GM18511 (cell line): ENCODE measurements at regions not wholly inside any gene's neighbourhood (a gene's known extent, or its start where the extent isn't known, plus 50 kb on each side); places are given as distances from the start of the nearest gene placed in this dataset.

Experiments used
- ATAC-seq: cut with Tn5 transposase; IDR thresholded peaks from one replicate; pipeline ENCODE4 v1.9.1; 2021; ENCODE audit warnings: mild to moderate bottlenecking, moderate library complexity; ENCODE audit not compliant: unreplicated experiment

DNA sequence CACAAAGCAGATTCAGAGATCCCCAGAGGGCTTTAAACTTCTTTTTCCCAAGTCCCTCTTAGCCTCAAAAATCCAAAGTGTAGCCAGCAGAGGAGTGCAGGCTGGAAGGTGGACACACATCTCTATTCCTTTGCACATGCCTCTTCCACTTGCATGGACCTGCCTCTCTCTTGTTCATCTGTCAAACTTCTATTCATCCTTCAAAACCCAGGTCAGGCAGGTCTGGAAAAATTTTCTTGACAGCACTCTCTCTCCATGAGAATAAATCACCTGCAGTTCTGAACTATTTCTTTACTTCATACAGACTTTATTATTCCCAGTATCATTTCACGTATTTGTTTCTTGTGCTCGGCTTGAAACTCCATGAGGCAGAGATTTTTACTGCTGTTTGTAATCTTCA, 127.5 kb downstream of the SS18 start:
- no peak for ATAC-seq

- ATAC-seq = no peak
These were observed 128.2 kb downstream of the SS18 start for GRCh38 chr18:25962176-25962575.

DNA sequence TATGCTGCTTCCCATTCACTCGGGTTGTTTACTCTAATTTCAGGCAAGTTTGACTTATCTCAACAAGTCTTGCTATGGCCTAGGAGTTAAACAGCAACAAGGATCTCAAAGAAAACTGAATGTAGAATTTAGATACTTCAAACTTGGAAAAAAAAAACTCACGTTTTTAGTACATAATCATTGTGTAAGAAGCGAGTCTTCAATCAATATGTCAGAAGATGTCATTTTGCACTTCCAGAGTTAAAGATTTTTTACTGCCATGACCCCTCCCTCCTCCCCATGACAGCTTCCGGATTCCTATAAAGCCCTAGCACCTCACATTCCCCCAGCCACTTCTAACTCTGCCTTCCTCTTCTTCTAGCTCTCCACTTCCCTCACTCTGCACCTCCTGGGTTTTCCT, 133.4 kb downstream of the SS18 start:
- ATAC-seq = no peak

DNA sequence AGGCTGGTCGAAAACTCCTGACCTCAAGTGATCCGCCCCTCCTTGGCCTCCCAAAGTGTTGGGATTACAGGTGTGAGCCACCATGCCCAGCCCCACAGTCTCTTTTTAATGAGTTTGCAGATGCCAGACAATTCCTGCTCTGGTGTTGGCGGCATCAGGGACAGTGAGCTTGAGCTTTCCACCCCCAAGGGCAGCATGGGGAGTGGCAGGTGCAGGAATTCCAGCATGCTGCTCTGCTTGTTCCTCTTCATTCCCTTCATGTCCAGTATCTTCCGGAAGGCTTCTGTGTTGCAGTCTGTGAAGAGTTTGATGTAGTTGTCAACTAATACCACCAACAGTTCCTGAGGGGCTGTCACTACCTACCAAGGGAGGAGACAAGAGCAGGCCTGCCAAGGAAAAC, 137.3 kb downstream of the SS18 start:
- ATAC-seq = no peak

DNA sequence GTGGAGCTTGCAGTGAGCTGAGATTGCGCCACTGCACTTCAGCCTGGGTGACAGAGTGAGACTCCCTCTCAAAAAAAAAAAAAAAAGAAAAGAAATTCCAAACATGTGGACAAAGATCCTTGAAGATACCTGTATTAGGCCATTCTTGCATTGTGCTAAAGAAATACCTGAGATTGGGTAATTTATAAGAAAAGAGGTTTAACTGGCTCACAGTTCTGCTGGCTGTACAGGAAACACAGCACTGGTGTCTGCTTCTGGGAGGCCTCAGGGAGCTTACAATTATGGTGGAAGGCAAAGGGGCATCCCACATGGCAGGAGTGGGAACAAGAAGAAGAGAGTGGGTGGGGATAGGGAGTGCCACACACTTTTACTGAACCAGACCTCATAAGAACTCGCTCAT, 140.1 kb downstream of the SS18 start:
- no peak for ATAC-seq

DNA sequence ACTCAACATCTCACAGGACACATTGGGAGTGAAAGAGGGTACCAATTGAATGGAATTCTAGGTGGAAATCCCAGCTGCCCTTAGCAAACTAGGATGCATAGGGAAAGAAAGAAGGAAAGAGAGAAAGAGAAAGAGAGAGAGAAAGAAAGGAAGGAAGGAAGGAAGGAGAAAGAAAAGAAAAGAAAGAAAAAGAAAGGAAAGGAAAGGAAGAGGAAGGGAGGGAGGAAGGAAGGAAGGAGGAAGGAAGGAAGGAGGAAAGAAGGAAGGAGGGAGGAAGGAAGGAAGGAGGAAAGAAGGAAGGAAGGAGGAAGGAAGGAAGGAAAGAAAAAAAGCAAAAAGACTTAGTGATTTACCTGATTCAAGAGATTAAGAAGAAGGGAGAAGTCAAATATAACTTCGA, 143.9 kb downstream of the SS18 start:
- ATAC-seq = no peak

DNA sequence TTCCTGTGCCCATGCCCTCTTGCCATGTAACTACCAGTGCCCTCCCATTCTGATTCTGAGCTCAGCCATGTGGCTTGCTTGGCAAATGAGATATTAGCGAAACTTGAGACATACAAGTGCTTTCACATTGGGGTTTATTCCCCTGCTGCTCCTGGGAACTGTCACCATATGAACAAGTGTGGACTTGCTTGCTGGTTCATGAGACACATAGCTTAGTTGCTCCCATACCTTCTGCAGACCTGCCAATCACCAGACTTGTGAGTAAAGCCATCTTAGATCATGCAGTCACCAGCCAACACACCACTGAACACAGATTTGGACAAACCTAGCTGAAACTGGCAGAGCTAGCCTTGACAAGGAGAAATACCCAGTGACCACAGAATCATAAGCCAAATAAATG, 155.1 kb downstream of the SS18 start:
- peak; percentile 50 for ATAC-seq

DNA sequence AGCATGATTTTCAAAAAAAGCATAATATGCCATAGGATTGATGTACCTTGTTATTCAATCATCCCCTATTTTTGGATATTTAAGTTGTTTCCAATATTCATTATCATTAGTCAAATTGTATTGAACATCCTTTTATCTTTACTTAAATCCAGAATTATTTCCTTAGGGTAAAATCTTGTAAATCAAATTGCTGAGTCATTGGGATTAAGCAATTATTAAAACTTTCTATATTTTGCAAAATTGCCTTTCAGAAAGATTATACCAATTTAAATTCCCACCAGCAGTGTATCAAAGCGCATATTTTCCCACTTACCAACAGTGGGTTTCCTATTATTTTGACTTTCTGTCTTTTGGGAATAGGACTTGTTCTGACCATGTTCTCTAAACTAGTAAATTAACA, 159.3 kb downstream of the SS18 start:
- no peak for ATAC-seq

DNA sequence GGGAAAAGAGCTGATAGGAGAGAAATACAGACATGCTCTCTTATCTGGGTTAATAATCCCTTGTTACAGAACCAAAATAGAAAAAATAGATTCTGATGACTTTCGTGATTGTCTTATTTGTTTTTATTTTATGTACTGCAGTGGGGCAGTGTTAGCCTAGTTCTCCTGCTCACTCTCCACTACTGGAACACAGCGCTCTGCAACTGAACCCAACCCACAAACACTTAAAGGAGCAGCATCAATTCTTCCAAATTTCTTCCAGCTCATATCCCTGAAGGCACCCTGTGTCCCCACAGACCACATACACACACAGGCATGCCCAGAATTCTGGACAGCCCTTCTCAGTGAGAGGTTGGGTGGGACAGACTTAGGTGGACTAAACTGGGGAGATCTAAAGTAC, 160.6 kb downstream of the SS18 start:
- ATAC-seq = no peak

- peak; percentile 49 for ATAC-seq
These were observed 162.6 kb downstream of the SS18 start for GRCh38 chr18:25927830-25928229.

GRCh38 chr18:25923193-25923592, 167.2 kb downstream of the SS18 start:
- no peak for ATAC-seq

- ATAC-seq = peak; percentile 79
These were observed 168.6 kb downstream of the SS18 start for GRCh38 chr18:25921677-25922421.

DNA sequence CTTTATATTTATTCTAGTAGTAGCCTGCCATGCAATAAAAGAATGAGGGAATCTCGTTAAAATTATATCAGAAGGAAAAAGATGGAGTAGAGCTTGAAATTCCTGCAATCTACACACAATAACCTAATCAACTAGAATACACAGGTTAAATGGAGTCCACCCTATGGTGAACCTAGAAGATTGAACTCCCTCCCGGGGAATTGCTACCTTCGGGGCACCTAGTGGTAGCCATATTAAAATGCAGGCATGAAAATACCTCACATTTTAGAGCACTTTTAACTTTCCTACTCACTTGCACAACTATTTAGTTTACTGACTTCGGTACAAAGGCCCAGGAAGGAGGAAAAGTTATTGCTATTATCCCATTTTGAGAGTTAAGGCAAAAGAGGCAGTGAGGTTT, 174.5 kb downstream of the SS18 start:
- ATAC-seq = no peak

DNA sequence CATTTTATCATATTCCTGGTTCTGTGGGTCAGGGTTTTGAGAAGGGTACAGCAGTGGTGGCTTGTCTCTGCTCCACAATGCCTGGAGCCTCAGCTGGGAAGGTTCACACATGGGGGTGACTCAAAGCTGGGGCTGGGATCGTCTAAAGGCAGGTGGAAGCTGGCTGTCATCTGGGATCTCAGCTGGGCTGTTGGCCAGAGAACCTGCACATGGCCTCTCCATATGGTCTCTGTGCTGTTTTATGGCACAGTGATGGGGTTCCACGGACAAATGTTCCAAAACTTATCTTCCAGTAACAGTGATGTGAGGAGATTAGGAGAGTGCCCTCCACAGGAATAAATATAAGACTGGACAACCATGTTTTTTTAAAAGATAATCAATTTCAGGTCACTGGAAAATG, 191.4 kb downstream of the SS18 start:
- ATAC-seq = no peak

DNA sequence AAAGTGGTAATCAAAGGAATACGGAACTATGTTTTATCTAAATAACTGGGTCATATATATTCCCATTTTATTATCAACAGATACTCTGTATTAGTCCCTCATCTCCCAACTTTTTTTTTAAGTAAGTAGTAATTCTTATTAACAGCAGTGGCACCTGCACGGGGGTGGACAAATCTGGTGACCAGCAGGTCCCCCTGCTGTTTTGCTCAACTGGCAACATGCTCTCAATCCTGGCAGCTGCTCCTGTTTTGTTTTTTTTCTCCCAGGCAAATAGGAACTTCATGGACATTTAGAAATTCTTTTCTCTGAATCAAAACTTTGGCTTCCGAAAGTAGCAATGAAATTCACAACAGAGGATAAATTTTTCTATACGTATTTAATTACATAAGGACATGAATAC, 193.5 kb downstream of the SS18 start:
- no peak for ATAC-seq

GRCh38 chr18:25896178-25896780, 194.1 kb downstream of the SS18 start:
- peak; percentile 88 for ATAC-seq

- ATAC-seq = peak; percentile 61
These were observed 194.9 kb downstream of the SS18 start for GRCh38 chr18:25895518-25895917.

GRCh38 chr18:25886283-25886682, 204.1 kb downstream of the SS18 start:
- no peak for ATAC-seq

GRCh38 chr18:25883091-25883490, 207.3 kb downstream of the SS18 start:
- ATAC-seq = no peak

- no peak for ATAC-seq
These were observed 209.3 kb downstream of the SS18 start for GRCh38 chr18:25881149-25881548.

GRCh38 chr18:25880441-25880840, 210.0 kb downstream of the SS18 start:
- ATAC-seq = no peak

DNA sequence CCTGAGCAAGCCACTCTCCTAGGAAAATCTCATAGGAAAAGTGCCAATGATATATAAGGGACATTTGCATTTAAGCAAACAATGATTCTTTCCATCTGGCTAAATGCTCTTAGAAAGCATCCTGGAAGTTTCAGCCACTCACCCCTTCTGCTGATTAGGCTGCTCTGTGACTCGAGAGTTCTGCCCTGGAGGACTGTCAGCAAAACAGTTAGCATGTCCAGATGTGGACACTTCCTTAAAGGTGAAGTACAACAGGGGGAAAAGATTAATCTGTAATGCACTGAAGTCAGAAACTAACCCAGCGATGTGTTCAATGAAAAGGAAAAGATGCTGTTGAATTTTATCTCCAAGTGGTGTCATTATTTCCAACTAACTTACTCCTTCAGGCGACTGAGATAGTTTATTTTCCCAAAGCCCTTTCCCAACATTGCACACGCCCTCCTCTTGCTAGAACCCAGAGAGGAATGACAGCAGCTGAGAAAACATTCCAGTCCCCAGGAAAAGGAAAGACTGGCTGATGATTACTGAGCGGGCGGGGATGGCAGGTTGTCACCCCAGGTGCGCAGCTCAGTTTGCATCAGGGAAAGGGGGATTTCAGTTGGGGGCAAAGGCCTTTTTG, 214.0 kb downstream of the SS18 start:
- ATAC-seq = no peak
